Effector memory CD4-positive, alpha-beta T cell (primary cell): ENCODE measurements at regions not wholly inside any gene's neighbourhood (a gene's known extent, or its start where the extent isn't known, plus 50 kb on each side); places are given as distances from the start of the nearest gene placed in this dataset.

Experiments used
- DNase-seq, 3 donors: peaks; one replicate each; pipeline ENCODE4 v3.0.0-alpha.2; 2020
- H3K27ac ChIP-seq: 2 replicates; pipeline ENCODE4 v1.7.0; 2013; ENCODE audit warnings: mild to moderate bottlenecking, low read length, moderate library complexity; ENCODE audit not compliant: insufficient read depth, poor library complexity, severe bottlenecking
- H3K27me3 ChIP-seq: replicated peaks from 2 replicates; pipeline ENCODE4 v1.7.0; 2013; ENCODE audit warnings: mild to moderate bottlenecking, low read length; ENCODE audit not compliant: insufficient read depth, control insufficient read depth, poor library complexity, severe bottlenecking
- H3K36me3 ChIP-seq: 2 replicates; pipeline ENCODE4 v1.7.0; 2013; ENCODE audit warnings: mild to moderate bottlenecking, low read length, moderate library complexity; ENCODE audit not compliant: control insufficient read depth, insufficient read depth
- H3K4me1 ChIP-seq: 2 replicates; pipeline ENCODE4 v1.7.0; 2013; ENCODE audit warnings: low read length, mild to moderate bottlenecking; ENCODE audit not compliant: control insufficient read depth, insufficient read depth, poor library complexity, severe bottlenecking
- H3K4me3 ChIP-seq: 2 replicates; pipeline ENCODE4 v1.7.0; 2013; ENCODE audit warnings: low read length, low read depth, mild to moderate bottlenecking; ENCODE audit not compliant: insufficient read depth, poor library complexity, severe bottlenecking
- H3K9me3 ChIP-seq: 2 replicates; pipeline ENCODE4 v1.7.0; 2013; ENCODE audit warnings: mild to moderate bottlenecking, low read length, moderate library complexity; ENCODE audit not compliant: control insufficient read depth

DNA sequence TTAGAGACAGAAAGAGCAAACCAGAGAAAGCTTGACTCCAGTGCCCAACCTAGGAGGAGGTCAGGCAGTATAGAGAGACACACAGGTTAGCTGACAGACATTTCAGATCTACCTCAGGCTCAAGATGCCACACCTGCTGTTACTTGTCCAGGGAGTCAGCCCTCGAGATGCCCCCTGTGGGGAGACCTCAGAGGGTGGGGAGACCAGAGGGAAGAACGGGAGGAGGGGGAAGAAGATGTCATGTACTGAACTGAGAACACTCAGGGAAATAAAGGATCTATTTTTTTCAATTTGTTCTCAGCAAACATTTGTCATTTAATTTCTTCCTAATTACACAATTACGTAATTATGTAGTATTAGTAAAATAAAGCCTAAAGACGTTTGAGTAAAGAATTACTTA, 196.3 kb upstream of the CADM1 start:
- Histone ChIP-seq H3K4me1 (no peaks in the 10 kb centered on the region), H3K27ac (no peak overlapping the region), H3K27me3 (no peaks in the 10 kb centered on the region), H3K36me3 (no peaks in the 10 kb centered on the region), H3K4me3 (no peak overlapping the region), H3K9me3 (no peaks in the 10 kb centered on the region)
- no peak for DNase-seq

DNA sequence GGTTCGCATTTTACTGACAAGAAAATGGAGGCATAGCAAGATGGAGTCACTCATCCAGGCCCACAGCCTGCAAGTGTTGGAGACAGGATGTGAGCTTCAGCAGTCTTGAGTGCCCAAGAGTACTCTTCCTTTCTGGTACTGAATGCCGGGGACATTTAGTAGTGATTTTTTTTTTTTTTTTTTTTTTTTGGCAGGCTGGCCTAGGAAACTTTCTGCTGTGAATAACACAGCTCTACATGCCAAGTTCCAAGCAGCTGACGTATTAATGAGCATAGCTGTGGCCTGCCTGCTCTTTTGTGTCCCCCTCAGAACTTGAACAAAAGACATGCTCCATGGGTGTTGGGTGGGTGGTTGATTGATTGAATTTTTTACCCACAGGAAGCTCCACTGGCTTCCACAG, 195.5 kb upstream of the CADM1 start:
- Histone ChIP-seq H3K9me3 (no peaks in the 10 kb centered on the region), H3K4me1 (no peaks in the 10 kb centered on the region), H3K4me3 (no peak overlapping the region), H3K27ac (no peak overlapping the region), H3K36me3 (no peaks in the 10 kb centered on the region), H3K27me3 (no peaks in the 10 kb centered on the region)
- DNase-seq = no peak

DNA sequence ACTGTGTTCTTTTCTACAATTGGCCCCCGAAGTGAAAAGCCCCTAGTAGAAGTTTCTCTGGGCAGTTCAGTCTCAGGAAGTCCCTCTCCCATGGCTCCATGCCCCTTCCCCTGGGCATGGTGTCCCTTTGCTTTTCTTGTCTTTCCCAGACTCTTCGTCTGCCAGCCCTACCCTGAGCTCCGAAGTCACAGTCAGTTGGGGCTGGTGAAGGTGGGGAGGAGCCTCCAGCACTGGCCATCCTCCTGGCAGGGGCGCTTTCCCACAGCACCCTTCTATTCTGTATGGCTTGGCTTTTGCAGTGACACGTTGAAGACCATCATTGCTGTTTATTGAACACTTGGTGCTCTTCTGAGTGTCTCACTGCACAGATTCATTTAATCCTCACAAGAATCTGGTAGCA, 195.1 kb upstream of the CADM1 start:
- H3K27ac ChIP-seq = no peak overlapping the region
- no peak for DNase-seq
- H3K27me3 ChIP-seq = no peaks in the 10 kb centered on the region
- H3K36me3 ChIP-seq = no peaks in the 10 kb centered on the region
- H3K4me1 ChIP-seq = no peaks in the 10 kb centered on the region
- H3K4me3 ChIP-seq = no peak overlapping the region
- H3K9me3 ChIP-seq = no peaks in the 10 kb centered on the region

DNA sequence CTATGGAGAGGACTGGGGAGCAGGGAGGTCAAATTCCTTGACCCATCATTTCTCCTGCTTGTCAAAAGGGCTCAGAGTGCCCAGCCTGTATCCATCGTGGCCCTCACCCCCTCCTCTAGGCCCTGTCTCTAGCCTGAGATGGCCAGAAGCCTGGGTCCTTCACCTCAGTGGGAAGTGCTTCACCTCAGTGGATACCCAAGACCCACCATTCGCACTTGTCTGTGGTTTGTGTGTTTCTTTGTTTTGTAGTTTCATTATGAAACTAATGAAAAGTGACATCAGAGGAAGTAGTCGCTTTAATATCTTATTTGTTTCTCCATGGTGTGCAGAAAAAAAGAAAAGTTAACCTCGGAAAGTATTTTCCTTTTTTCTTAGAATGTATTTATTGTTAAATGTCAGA, 194.0 kb upstream of the CADM1 start:
- no peaks in the 10 kb centered on the region for H3K4me1 ChIP-seq
- H3K27me3 ChIP-seq = no peaks in the 10 kb centered on the region
- H3K36me3 ChIP-seq = no peaks in the 10 kb centered on the region
- H3K27ac ChIP-seq = no peak overlapping the region
- H3K9me3 ChIP-seq = no peaks in the 10 kb centered on the region
- no peak overlapping the region for H3K4me3 ChIP-seq
- DNase-seq = no peak

DNA sequence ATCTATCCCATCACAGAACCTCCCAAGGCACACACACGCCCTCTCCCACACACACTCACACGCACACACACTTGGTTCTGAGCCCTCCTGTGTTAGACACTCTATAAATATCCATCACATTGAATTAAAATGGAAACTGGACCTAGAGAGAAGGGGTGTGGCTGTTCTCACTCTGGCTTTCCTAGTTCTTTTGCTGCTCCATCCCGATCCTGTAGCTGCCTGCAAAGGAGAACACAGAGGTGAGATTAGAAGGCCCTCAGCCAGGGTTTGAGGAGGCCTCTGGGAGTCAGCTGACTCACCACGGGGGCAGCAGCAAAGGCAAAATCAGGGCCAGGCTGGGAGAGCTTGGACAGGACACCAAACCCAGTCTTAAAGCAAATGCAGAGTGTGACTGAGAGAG, 192.3 kb upstream of the CADM1 start:
- H3K9me3 ChIP-seq = no peaks in the 10 kb centered on the region
- no peak for DNase-seq
- no peaks in the 10 kb centered on the region for H3K4me1 ChIP-seq
- H3K36me3 ChIP-seq = no peaks in the 10 kb centered on the region
- no peak overlapping the region for H3K27ac ChIP-seq
- no peaks in the 10 kb centered on the region for H3K27me3 ChIP-seq
- H3K4me3 ChIP-seq = no peak overlapping the region

DNA sequence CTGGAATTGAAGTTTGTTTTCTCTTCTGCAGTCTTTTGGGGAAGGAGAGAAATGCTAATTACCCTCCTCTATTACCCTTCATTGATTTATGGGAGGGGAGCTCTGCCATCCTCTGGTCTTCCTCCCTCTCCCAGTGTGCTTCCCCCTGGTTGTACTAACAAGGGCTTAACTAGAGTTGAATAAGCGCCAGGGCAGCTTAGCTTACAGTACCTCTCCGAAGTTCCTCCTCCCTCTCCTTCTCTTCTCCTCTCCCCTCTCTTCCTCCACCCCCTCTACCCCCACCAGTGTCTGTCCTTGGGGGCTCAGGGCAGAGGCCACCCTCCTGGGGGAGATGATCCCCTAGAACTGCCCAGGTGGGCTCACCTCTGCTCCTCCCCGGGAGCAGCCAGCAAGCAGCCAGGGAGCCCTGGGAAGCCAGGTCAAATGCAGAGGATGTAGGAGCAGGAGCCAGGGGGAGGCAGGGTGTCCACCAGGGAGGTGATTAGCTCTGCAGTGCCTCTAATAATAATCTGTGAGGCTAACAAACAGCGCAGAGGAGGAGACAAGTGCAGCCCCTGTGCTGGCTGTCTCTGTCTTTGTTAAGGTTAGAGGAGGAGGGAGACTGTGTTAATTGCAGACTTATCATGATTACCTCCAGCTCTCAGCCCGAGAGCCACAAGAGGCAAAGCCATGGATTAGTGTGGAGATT, 191.6 kb upstream of the CADM1 start:
- no peaks in the 10 kb centered on the region for H3K9me3 ChIP-seq
- no peaks in the 10 kb centered on the region for H3K36me3 ChIP-seq
- no peaks in the 10 kb centered on the region for H3K27me3 ChIP-seq
- no peak overlapping the region for H3K27ac ChIP-seq
- no peak for DNase-seq
- H3K4me3 ChIP-seq = no peak overlapping the region
- H3K4me1 ChIP-seq = no peaks in the 10 kb centered on the region

DNA sequence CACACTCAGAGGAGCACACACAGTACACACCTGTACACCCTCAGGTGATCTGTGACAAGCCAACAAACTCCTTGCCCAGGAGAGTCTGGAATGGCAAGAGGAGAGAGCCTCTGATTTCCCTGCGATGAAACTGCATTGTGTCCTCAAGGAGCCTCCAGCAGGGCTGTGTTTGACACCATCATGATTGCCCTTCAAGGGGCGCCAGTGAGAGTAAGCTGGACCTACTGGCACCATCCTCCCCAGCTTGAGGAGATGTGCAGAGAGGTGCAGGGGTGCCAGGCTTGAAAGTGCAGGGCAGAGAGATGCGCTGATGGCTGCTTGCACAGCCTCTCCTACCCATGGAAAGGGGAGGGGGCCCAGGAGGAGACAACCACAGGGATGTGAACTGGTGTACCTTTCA, 188.8 kb upstream of the CADM1 start:
- Histone ChIP-seq H3K9me3 (no peaks in the 10 kb centered on the region), H3K27me3 (no peaks in the 10 kb centered on the region), H3K4me3 (no peak overlapping the region), H3K27ac (no peak overlapping the region), H3K36me3 (no peaks in the 10 kb centered on the region), H3K4me1 (no peaks in the 10 kb centered on the region)
- no peak for DNase-seq

DNA sequence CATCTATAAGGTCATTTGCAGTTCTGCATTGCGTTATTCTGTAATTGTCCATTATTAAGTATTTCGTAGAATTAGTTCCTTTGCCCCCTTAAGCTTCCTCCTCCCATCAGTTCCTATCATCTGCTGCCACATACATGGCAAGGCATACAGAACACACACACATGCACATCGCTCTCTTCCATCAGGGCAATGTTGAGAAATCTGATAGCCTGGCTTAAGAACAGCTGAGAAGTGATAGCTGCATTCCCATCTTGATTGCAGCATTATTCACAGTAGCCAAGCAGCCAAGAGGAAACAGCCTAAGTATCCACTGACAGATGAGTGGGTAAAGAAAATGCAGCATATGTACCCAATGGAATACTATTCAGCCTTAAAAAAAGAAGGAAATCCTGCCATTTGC, 186.8 kb upstream of the CADM1 start:
- H3K9me3 ChIP-seq = no peaks in the 10 kb centered on the region
- no peaks in the 10 kb centered on the region for H3K4me1 ChIP-seq
- no peaks in the 10 kb centered on the region for H3K27me3 ChIP-seq
- no peak for DNase-seq
- no peak overlapping the region for H3K4me3 ChIP-seq
- no peaks in the 10 kb centered on the region for H3K36me3 ChIP-seq
- H3K27ac ChIP-seq = no peak overlapping the region

DNA sequence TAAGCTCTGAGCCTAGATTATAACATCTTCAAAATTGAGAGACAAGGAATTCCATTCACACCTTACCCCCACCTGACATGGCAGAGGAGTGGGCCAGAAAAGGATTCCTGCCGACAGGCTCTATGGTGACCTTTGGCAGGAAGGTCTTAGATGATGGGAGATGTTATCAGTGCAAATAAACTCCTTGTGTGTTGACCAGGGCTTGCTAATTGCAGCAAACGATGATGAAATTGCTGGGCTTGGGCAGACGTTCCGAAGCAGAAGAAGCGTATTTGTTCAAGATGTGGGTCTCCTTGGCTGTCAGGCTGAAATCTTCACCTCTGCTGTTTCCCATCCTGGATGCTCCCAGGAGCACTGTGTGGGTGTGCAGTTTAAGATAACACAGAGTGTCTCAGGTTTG, 183.7 kb upstream of the CADM1 start:
- H3K9me3 ChIP-seq = no peaks in the 10 kb centered on the region
- no peak for DNase-seq
- H3K36me3 ChIP-seq = no peaks in the 10 kb centered on the region
- no peak overlapping the region for H3K4me3 ChIP-seq
- H3K4me1 ChIP-seq = no peaks in the 10 kb centered on the region
- no peak overlapping the region for H3K27ac ChIP-seq
- no peaks in the 10 kb centered on the region for H3K27me3 ChIP-seq

DNA sequence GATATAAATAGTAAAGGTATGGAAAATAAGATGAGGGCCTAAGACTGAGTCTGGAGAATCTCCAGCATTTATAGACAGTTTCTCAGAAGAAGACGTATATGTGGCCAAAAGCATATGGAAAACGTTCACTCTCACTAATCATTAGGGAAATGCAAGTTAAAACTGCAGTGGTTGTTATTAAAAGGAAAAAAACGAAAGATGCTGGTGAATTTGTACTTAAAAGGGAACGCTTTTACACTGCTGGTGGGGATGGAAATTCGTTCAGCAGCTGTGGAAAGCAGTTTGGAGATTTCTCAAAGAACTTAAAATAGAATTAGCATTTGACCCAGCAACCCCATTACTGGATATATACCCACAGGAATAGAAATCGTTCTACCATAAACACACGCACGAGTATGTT, 180.5 kb upstream of the CADM1 start:
- H3K36me3 ChIP-seq = no peaks in the 10 kb centered on the region
- H3K27me3 ChIP-seq = no peaks in the 10 kb centered on the region
- no peak overlapping the region for H3K4me3 ChIP-seq
- no peaks in the 10 kb centered on the region for H3K9me3 ChIP-seq
- no peaks in the 10 kb centered on the region for H3K4me1 ChIP-seq
- no peak overlapping the region for H3K27ac ChIP-seq
- DNase-seq = no peak
